ENCODE measurements at regions not wholly inside any gene's neighbourhood (a gene's known extent, or its start where the extent isn't known, plus 50 kb on each side); places are given as distances from the start of the nearest gene placed in this dataset.

DNA sequence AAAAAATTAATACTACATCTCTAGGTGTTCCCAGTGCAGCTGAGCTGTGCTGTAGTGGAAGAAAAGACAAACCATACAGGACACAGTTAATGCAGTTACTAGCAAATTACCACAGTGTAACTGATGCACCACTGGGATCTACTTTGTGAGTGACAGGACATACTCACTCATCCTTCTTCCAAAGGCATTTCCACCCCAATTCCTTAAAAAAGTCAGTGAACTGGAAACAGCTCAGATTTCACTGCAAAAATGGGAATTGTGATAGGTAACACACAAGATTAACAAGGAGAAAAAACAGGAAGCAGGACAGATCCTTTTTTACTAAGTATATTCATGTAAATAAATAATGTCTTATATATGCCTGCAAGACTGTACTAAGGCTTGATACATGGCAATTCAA lies 109.6 kb downstream of the DMAC1 start:
- H3K4me3 ChIP-seq (ENCODE audit: low read length, poor library complexity, severe bottlenecking), result no peak overlapping the region
- no peak overlapping the region for H2AFZ ChIP-seq (ENCODE audit: low read length)
- H3K79me2 ChIP-seq (ENCODE audit: insufficient read depth, low read length), result no peaks in the 10 kb centered on the region
- H3K4me1 ChIP-seq (ENCODE audit: insufficient read depth, low read length, poor library complexity, severe bottlenecking), result no peaks in the 10 kb centered on the region
- H3F3A ChIP-seq (ENCODE audit: low read depth), result no peaks in the 10 kb centered on the region
- H3K9ac ChIP-seq (ENCODE audit: low read depth, low read length, poor library complexity, severe bottlenecking), result no peak overlapping the region
- TF ChIP-seq EZH2phosphoT487 (IDR thresholded peaks at IDR 0.05; ENCODE audit: borderline replicate concordance), result no peak
- TF ChIP-seq, protein P1, sequence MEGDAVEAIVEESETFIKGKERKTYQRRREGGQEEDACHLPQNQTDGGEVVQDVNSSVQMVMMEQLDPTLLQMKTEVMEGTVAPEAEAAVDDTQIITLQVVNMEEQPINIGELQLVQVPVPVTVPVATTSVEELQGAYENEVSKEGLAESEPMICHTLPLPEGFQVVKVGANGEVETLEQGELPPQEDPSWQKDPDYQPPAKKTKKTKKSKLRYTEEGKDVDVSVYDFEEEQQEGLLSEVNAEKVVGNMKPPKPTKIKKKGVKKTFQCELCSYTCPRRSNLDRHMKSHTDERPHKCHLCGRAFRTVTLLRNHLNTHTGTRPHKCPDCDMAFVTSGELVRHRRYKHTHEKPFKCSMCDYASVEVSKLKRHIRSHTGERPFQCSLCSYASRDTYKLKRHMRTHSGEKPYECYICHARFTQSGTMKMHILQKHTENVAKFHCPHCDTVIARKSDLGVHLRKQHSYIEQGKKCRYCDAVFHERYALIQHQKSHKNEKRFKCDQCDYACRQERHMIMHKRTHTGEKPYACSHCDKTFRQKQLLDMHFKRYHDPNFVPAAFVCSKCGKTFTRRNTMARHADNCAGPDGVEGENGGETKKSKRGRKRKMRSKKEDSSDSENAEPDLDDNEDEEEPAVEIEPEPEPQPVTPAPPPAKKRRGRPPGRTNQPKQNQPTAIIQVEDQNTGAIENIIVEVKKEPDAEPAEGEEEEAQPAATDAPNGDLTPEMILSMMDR (conservative IDR thresholded peaks at IDR 0.05; ENCODE audit: low read length), result no peak
- no peaks in the 10 kb centered on the region for H3K9me3 ChIP-seq (ENCODE audit: insufficient read depth, low read depth, low read length)
- H3K36me3 ChIP-seq (ENCODE audit: insufficient read depth, low read length), result no peaks in the 10 kb centered on the region
- no peaks in the 10 kb centered on the region for H3K9me2 ChIP-seq (replicated peaks; ENCODE audit: low read depth, low read length)
- H4K20me1 ChIP-seq (ENCODE audit: insufficient read depth, low read length, poor library complexity, severe bottlenecking), result no peaks in the 10 kb centered on the region
- H3K4me2 ChIP-seq (ENCODE audit: low read depth, low read length, poor library complexity, severe bottlenecking), result no peak overlapping the region
- no peaks in the 10 kb centered on the region for H3K27me3 ChIP-seq (ENCODE audit: insufficient read depth, low read length, poor library complexity, severe bottlenecking)

GRCh38 chr9:7688626-7689025 lies 111.0 kb downstream of the DMAC1 start:
- Histone ChIP-seq H3K9me2 (replicated peaks; ENCODE audit: low read depth, low read length) (no peaks in the 10 kb centered on the region), H3K79me2 (ENCODE audit: insufficient read depth, low read length) (no peaks in the 10 kb centered on the region), H3K27me3 (ENCODE audit: insufficient read depth, low read length, poor library complexity, severe bottlenecking) (no peaks in the 10 kb centered on the region), H3K4me2 (ENCODE audit: low read depth, low read length, poor library complexity, severe bottlenecking) (no peak overlapping the region), H3K9me3 (ENCODE audit: insufficient read depth, low read depth, low read length) (no peaks in the 10 kb centered on the region), H3F3A (ENCODE audit: low read depth) (no peaks in the 10 kb centered on the region), H3K4me1 (ENCODE audit: insufficient read depth, low read length, poor library complexity, severe bottlenecking) (no peaks in the 10 kb centered on the region), H4K20me1 (ENCODE audit: insufficient read depth, low read length, poor library complexity, severe bottlenecking) (no peaks in the 10 kb centered on the region), H3K9ac (ENCODE audit: low read depth, low read length, poor library complexity, severe bottlenecking) (no peak overlapping the region), H2AFZ (ENCODE audit: low read length) (no peak overlapping the region), H3K4me3 (ENCODE audit: low read length, poor library complexity, severe bottlenecking) (no peak overlapping the region), H3K36me3 (ENCODE audit: insufficient read depth, low read length) (no peaks in the 10 kb centered on the region)
- TF ChIP-seq, protein P1 (conservative IDR thresholded peaks at IDR 0.05; ENCODE audit: low read length), result no peak
- TF ChIP-seq EZH2phosphoT487 (IDR thresholded peaks at IDR 0.05; ENCODE audit: borderline replicate concordance), result no peak

DNA sequence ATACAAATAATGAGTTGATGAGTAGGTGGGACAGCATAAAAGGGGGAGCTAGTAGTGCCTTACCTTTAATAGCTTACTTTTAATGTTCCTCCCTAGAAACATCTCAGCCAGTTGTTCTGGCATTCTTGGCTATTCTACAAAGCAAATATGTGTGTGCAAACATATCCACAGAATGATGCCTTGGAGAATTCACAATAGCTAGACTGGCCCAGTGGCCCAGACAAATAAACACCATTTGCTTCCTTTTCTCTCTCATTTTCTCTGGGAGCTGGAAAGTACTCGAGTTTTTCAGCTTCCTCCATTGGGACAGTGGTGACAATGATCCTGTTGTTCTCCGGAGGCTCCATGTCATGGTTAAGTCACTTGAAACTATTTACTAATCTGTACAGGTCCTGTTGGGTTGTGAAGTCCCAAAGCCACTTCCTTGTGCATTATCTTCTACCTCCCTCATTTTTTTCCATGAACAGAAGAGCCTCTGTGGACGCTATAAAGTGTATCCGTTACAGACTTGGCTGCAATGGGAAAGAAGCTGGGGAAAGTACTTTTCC lies 122.9 kb downstream of the DMAC1 start:
- Histone ChIP-seq H3K79me2 (ENCODE audit: insufficient read depth, low read length) (no peaks in the 10 kb centered on the region), H3K27me3 (ENCODE audit: insufficient read depth, low read length, poor library complexity, severe bottlenecking) (no peaks in the 10 kb centered on the region), H3K4me2 (ENCODE audit: low read depth, low read length, poor library complexity, severe bottlenecking) (no peak overlapping the region), H2AFZ (ENCODE audit: low read length) (no peak overlapping the region), H3K9me2 (replicated peaks; ENCODE audit: low read depth, low read length) (no peaks in the 10 kb centered on the region), H3K9me3 (ENCODE audit: insufficient read depth, low read depth, low read length) (no peaks in the 10 kb centered on the region), H3F3A (ENCODE audit: low read depth) (no peaks in the 10 kb centered on the region), H4K20me1 (ENCODE audit: insufficient read depth, low read length, poor library complexity, severe bottlenecking) (no peaks in the 10 kb centered on the region), H3K4me3 (ENCODE audit: low read length, poor library complexity, severe bottlenecking) (no peak overlapping the region), H3K9ac (ENCODE audit: low read depth, low read length, poor library complexity, severe bottlenecking) (no peak overlapping the region), H3K36me3 (ENCODE audit: insufficient read depth, low read length) (no peaks in the 10 kb centered on the region), H3K4me1 (ENCODE audit: insufficient read depth, low read length, poor library complexity, severe bottlenecking) (no peaks in the 10 kb centered on the region)
- TF ChIP-seq EZH2phosphoT487 (IDR thresholded peaks at IDR 0.05; ENCODE audit: borderline replicate concordance), result no peak
- TF ChIP-seq, protein P1 (conservative IDR thresholded peaks at IDR 0.05; ENCODE audit: low read length), result no peak

Data from Loucy (cell line).